ENCODE measurements at regions not wholly inside any gene's neighbourhood (a gene's known extent, or its start where the extent isn't known, plus 50 kb on each side); places are given as distances from the start of the nearest gene placed in this dataset.

DNA sequence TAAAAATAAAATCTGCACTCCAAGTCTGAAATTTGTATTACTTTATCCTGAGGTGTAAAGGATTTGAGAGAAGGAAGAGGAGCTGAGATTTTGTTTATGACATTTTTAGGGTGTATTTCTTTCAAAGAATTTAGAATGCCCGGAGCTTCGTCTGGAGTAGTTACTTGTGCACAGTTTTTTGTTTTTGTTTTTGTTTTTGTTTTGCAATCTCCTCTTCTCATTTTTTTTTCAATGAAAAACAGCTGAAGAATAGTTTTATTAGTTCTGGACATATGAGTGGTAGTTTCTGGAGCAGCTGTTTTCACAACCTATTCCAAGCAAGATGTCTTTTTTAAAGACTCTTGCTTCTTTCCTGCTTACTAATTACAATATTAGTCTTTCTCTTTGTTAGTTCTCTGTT, 408.2 kb upstream of the PTGER4 start:
- no peak for DNase-seq
- H3K36me3 ChIP-seq (replicated peaks; ENCODE audit: insufficient read depth, low read length) = no peaks in the 10 kb centered on the region
- H3K4me1 ChIP-seq (ENCODE audit: low read length) = no peaks in the 10 kb centered on the region
- no peaks in the 10 kb centered on the region for H3K27me3 ChIP-seq (replicated peaks; ENCODE audit: insufficient read depth, low read length)
- no peaks in the 10 kb centered on the region for H3K9me3 ChIP-seq (replicated peaks; ENCODE audit: insufficient read depth, low read length)
- H3K9ac ChIP-seq (ENCODE audit: low read length) = no peak overlapping the region
- H3F3A ChIP-seq (ENCODE audit: insufficient read depth, low read length) = no peaks in the 10 kb centered on the region
- no peak overlapping the region for H3K4me3 ChIP-seq (ENCODE audit: low read length)
- no peaks in the 10 kb centered on the region for H3K9me2 ChIP-seq (replicated peaks; ENCODE audit: insufficient read depth, low read length)
- H3K4me2 ChIP-seq (ENCODE audit: low read depth, low read length) = no peak overlapping the region
- no peaks in the 10 kb centered on the region for H4K20me1 ChIP-seq (ENCODE audit: insufficient read depth, low read length)
- H2AFZ ChIP-seq (ENCODE audit: low read length) = no peak overlapping the region
- H3K27ac ChIP-seq (ENCODE audit: low read length) = no peak overlapping the region
- no peaks in the 10 kb centered on the region for H3K79me2 ChIP-seq (ENCODE audit: low read length)
- TF ChIP-seq CTCF (IDR thresholded peaks at IDR 0.05; ENCODE audit: low read length) = no peak
- no peak for TF ChIP-seq EZH2phosphoT487 (IDR thresholded peaks at IDR 0.05; ENCODE audit: low read length)
- TF ChIP-seq EZH2 (optimal IDR thresholded peaks at IDR 0.05; ENCODE audit: low read depth, low read length) = no peak

GRCh38 chr5:40270274-40270845, 409.4 kb upstream of the PTGER4 start:
- H3K27me3 ChIP-seq (replicated peaks; ENCODE audit: insufficient read depth, low read length) = no peaks in the 10 kb centered on the region
- no peak overlapping the region for H3K4me2 ChIP-seq (ENCODE audit: low read depth, low read length)
- no peak for TF ChIP-seq CTCF (IDR thresholded peaks at IDR 0.05; ENCODE audit: low read length)
- no peak for TF ChIP-seq EZH2phosphoT487 (IDR thresholded peaks at IDR 0.05; ENCODE audit: low read length)
- TF ChIP-seq EZH2 (optimal IDR thresholded peaks at IDR 0.05; ENCODE audit: low read depth, low read length) = no peak
- no peaks in the 10 kb centered on the region for H3K79me2 ChIP-seq (ENCODE audit: low read length)
- H3F3A ChIP-seq (ENCODE audit: insufficient read depth, low read length) = no peaks in the 10 kb centered on the region
- H3K36me3 ChIP-seq (replicated peaks; ENCODE audit: insufficient read depth, low read length) = no peaks in the 10 kb centered on the region
- H3K9me3 ChIP-seq (replicated peaks; ENCODE audit: insufficient read depth, low read length) = no peaks in the 10 kb centered on the region
- H4K20me1 ChIP-seq (ENCODE audit: insufficient read depth, low read length) = no peaks in the 10 kb centered on the region
- no peak overlapping the region for H3K4me3 ChIP-seq (ENCODE audit: low read length)
- DNase-seq = no peak
- H3K4me1 ChIP-seq (ENCODE audit: low read length) = no peaks in the 10 kb centered on the region
- H3K27ac ChIP-seq (ENCODE audit: low read length) = no peak overlapping the region
- no peak overlapping the region for H3K9ac ChIP-seq (ENCODE audit: low read length)
- H2AFZ ChIP-seq (ENCODE audit: low read length) = no peak overlapping the region
- no peaks in the 10 kb centered on the region for H3K9me2 ChIP-seq (replicated peaks; ENCODE audit: insufficient read depth, low read length)

GRCh38 chr5:40268088-40268487, 411.6 kb upstream of the PTGER4 start:
- no peak overlapping the region for H3K27ac ChIP-seq (ENCODE audit: low read length)
- H4K20me1 ChIP-seq (ENCODE audit: insufficient read depth, low read length) = no peaks in the 10 kb centered on the region
- no peaks in the 10 kb centered on the region for H3F3A ChIP-seq (ENCODE audit: insufficient read depth, low read length)
- H3K4me2 ChIP-seq (ENCODE audit: low read depth, low read length) = no peak overlapping the region
- no peak overlapping the region for H3K9ac ChIP-seq (ENCODE audit: low read length)
- no peak for DNase-seq
- no peak for TF ChIP-seq CTCF (IDR thresholded peaks at IDR 0.05; ENCODE audit: low read length)
- TF ChIP-seq EZH2 (optimal IDR thresholded peaks at IDR 0.05; ENCODE audit: low read depth, low read length) = no peak
- TF ChIP-seq EZH2phosphoT487 (IDR thresholded peaks at IDR 0.05; ENCODE audit: low read length) = no peak
- no peaks in the 10 kb centered on the region for H3K9me3 ChIP-seq (replicated peaks; ENCODE audit: insufficient read depth, low read length)
- no peaks in the 10 kb centered on the region for H3K27me3 ChIP-seq (replicated peaks; ENCODE audit: insufficient read depth, low read length)
- no peak overlapping the region for H2AFZ ChIP-seq (ENCODE audit: low read length)
- no peak overlapping the region for H3K4me3 ChIP-seq (ENCODE audit: low read length)
- no peaks in the 10 kb centered on the region for H3K4me1 ChIP-seq (ENCODE audit: low read length)
- H3K79me2 ChIP-seq (ENCODE audit: low read length) = no peaks in the 10 kb centered on the region
- H3K36me3 ChIP-seq (replicated peaks; ENCODE audit: insufficient read depth, low read length) = no peaks in the 10 kb centered on the region
- H3K9me2 ChIP-seq (replicated peaks; ENCODE audit: insufficient read depth, low read length) = no peaks in the 10 kb centered on the region

Measured in MM.1S (cell line).